Adrenal gland (tissue), 5 donors: ENCODE measurements at regions not wholly inside any gene's neighbourhood (a gene's known extent, or its start where the extent isn't known, plus 50 kb on each side); places are given as distances from the start of the nearest gene placed in this dataset.

Experiments
- CTCF ChIP-seq, 6 experiments: fragments of 450-650 bp in 4 of 6; fragments of 200-600 bp in 2 of 6; sonication (generic) in 1 of 6; IDR thresholded peaks; 1 replicate in 5 of 6; 2 replicates in 1 of 6; pipeline versions ENCODE4 v1.5.1 to v1.8.0; 2016 to 2021; ENCODE audit warnings: antibody characterized with exemption in 6 of 6, mild to moderate bottlenecking in 2 of 6, moderate library complexity in 1 of 6
- POLR2A ChIP-seq, 2 donors: fragments of 450-650 bp; IDR thresholded peaks; one replicate each; pipeline ENCODE4 v1.6.1; 2017; ENCODE audit warnings: antibody characterized with exemption in 2 of 2, mild to moderate bottlenecking in 2 of 2, moderate library complexity in 1 of 2
- donor health status: DM: no; HTN: no; CAD: no.

GRCh38 chr2:124988794-124989193 lies 963.7 kb downstream of the CNTNAP5 start:
- no peak for TF ChIP-seq POLR2A (IDR thresholded peaks at IDR 0.05)
- TF ChIP-seq CTCF (IDR thresholded peaks at IDR 0.05) = no peak
